Testis (tissue), 2 donors: ENCODE measurements at regions not wholly inside any gene's neighbourhood (a gene's known extent, or its start where the extent isn't known, plus 50 kb on each side); places are given as distances from the start of the nearest gene placed in this dataset.

ENCODE experiments used
- DNase-seq: peaks from one replicate; pipeline ENCODE4 v3.0.0-alpha.2; 2019
- H3K27ac ChIP-seq, 2 donors: fragments of 200-600 bp; sonication (generic); one replicate each; pipeline ENCODE4 v1.5.1; 2019
- H3K27me3 ChIP-seq: fragments of 200-600 bp; sonication (generic); one replicate; pipeline ENCODE4 v1.5.1; 2019
- H3K36me3 ChIP-seq: fragments of 200-600 bp; sonication (generic); one replicate; pipeline ENCODE4 v1.5.1; 2017; ENCODE audit warnings: low read depth; ENCODE audit errors: missing control alignments
- H3K4me1 ChIP-seq: fragments of 200-600 bp; sonication (generic); one replicate; pipeline ENCODE4 v1.5.1; 2019
- H3K4me3 ChIP-seq, 2 donors: fragments of 200-600 bp; sonication (generic); one replicate each; pipeline ENCODE4 v1.5.1; 2017 to 2019
- H3K9me3 ChIP-seq: fragments of 200-600 bp; sonication (generic); one replicate; pipeline ENCODE4 v1.5.1; 2017
- POLR2A ChIP-seq: fragments of 450-650 bp; IDR thresholded peaks from one replicate; pipeline ENCODE4 v1.6.1; 2017; ENCODE audit warnings: antibody characterized with exemption, mild to moderate bottlenecking, moderate library complexity
- WGBS, 2 donors: methylation state at CpG; one replicate each; pipeline ENCODE4 v1.1.5; 2018; 5-methylcytosine and 5-hydroxymethylcytosine counted together
- intact Hi-C: fragments of 100-400 bp; cut with DNase I; formaldehyde crosslinking; loops from one replicate; pipeline ENCODE4 v1.15.1; 2023; ENCODE audit warnings: low total_unique reads
- TF ChIP-seq, protein P1 (sequence below), 3 experiments: fragments of 450-650 bp in 2 of 3; fragments of 200-600 bp in 1 of 3; sonication (generic) in 1 of 3; IDR thresholded peaks; one replicate each; pipeline ENCODE4 v1.5.1; 2016 to 2019; ENCODE audit warnings: antibody characterized with exemption in 3 of 3, mild to moderate bottlenecking in 2 of 3, moderate library complexity in 1 of 3

- no peaks in the 10 kb centered on the region for H3K36me3 ChIP-seq
- WGBS, 2 donors = 67 to 87% methylated on average over 3 of the region's 3 CpGs
- no peak overlapping the region for H3K4me3 ChIP-seq
- no peaks in the 10 kb centered on the region for H3K27me3 ChIP-seq
- H3K27ac ChIP-seq = no peak overlapping the region
- no peaks in the 10 kb centered on the region for H3K9me3 ChIP-seq
- H3K4me1 ChIP-seq = no peaks in the 10 kb centered on the region
- no peak for TF ChIP-seq POLR2A
- TF ChIP-seq, protein P1, sequence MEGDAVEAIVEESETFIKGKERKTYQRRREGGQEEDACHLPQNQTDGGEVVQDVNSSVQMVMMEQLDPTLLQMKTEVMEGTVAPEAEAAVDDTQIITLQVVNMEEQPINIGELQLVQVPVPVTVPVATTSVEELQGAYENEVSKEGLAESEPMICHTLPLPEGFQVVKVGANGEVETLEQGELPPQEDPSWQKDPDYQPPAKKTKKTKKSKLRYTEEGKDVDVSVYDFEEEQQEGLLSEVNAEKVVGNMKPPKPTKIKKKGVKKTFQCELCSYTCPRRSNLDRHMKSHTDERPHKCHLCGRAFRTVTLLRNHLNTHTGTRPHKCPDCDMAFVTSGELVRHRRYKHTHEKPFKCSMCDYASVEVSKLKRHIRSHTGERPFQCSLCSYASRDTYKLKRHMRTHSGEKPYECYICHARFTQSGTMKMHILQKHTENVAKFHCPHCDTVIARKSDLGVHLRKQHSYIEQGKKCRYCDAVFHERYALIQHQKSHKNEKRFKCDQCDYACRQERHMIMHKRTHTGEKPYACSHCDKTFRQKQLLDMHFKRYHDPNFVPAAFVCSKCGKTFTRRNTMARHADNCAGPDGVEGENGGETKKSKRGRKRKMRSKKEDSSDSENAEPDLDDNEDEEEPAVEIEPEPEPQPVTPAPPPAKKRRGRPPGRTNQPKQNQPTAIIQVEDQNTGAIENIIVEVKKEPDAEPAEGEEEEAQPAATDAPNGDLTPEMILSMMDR (IDR thresholded peaks at IDR 0.05) = no peak
- intact Hi-C loops = no loop called here
- no peak for DNase-seq
These were observed 341.9 kb upstream of the DCC start for GRCh38 chr18:51998066-51998465.

DNA sequence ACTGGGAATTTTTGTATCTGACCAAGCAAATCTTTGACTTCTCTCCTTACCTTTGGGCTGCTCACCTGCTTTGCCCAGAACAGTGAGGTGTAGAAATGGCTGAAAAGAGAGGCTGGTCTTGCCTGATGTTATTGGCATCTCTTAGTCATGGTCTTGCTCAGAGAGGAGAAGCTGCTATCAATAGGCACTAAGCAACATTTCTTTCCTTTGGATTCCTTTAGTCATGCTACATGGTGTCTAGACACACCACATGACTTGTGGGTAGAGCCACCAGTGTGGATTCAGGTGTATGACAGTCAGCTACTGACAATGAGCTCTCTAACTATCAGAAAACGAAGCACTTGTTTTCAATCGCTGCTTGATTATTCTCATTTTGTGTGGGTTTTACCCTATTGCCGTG, 341.3 kb upstream of the DCC start:
- Histone ChIP-seq H3K4me1 (no peaks in the 10 kb centered on the region), H3K9me3 (no peaks in the 10 kb centered on the region), H3K27me3 (no peaks in the 10 kb centered on the region), H3K36me3 (no peaks in the 10 kb centered on the region), H3K4me3 (no peak overlapping the region), H3K27ac (no peak overlapping the region)
- no peak for DNase-seq
- TF ChIP-seq, protein P1 (IDR thresholded peaks at IDR 0.05) = no peak
- intact Hi-C loops = no loop called here
- 87% methylated on average over 3 of the region's 3 CpGs for WGBS, 2 donors

GRCh38 chr18:51999351-51999750, 340.6 kb upstream of the DCC start:
- H3K36me3 ChIP-seq = no peaks in the 10 kb centered on the region
- intact Hi-C loops = no loop called here
- H3K9me3 ChIP-seq = no peaks in the 10 kb centered on the region
- DNase-seq = no peak
- no peak overlapping the region for H3K4me3 ChIP-seq
- no peak overlapping the region for H3K27ac ChIP-seq
- no peaks in the 10 kb centered on the region for H3K4me1 ChIP-seq
- TF ChIP-seq, protein P1 (IDR thresholded peaks at IDR 0.05) = no peak
- no peak for TF ChIP-seq POLR2A
- WGBS, 2 donors = 71 to 77% methylated on average over 2 of the region's 2 CpGs
- no peaks in the 10 kb centered on the region for H3K27me3 ChIP-seq

GRCh38 chr18:52000435-52000834, 339.6 kb upstream of the DCC start:
- Histone ChIP-seq H3K4me1 (no peaks in the 10 kb centered on the region), H3K27ac (no peak overlapping the region), H3K27me3 (no peaks in the 10 kb centered on the region), H3K9me3 (no peaks in the 10 kb centered on the region), H3K36me3 (no peaks in the 10 kb centered on the region), H3K4me3 (no peak overlapping the region)
- 79 to 94% methylated on average over 1 of the region's 1 CpG for whole genome bisulfite sequencing, 2 donors
- DNase-seq = no peak
- intact Hi-C loops = no loop called here
- no peak for TF ChIP-seq POLR2A
- TF ChIP-seq, protein P1 (IDR thresholded peaks at IDR 0.05) = no peak

GRCh38 chr18:52001106-52001505, 338.9 kb upstream of the DCC start:
- TF ChIP-seq, protein P1 (IDR thresholded peaks at IDR 0.05) = no peak
- TF ChIP-seq POLR2A = no peak
- DNase-seq = no peak
- intact Hi-C loops = no loop called here
- 65 to 78% methylated on average over 1 of the region's 1 CpG for WGBS, 2 donors
- H3K36me3 ChIP-seq = no peaks in the 10 kb centered on the region
- H3K27me3 ChIP-seq = no peaks in the 10 kb centered on the region
- H3K27ac ChIP-seq = no peak overlapping the region
- no peaks in the 10 kb centered on the region for H3K4me1 ChIP-seq
- no peaks in the 10 kb centered on the region for H3K9me3 ChIP-seq
- H3K4me3 ChIP-seq = no peak overlapping the region
